ENCODE measurements at regions not wholly inside any gene's neighbourhood (a gene's known extent, or its start where the extent isn't known, plus 50 kb on each side); places are given as distances from the start of the nearest gene placed in this dataset.

DNA sequence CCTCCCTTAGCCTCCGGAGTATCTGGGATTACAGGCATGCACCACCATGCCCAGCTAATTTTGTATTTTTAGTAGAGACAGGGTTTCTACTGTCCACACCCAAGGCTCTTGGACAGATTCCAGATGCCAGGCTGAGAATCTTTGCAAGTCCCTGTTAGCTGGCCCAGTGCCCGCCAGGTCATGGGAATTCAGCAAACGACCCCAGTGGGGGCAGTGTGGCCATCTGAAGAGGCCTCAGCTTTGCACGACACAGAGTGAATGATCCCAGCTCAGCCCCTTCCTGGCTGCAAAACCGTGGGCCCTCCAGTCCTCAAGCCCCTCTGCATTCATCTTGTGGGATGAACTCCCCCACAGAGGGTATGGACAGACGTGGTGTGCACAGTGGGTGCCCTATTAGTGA lies 179.5 kb upstream of the ID2 start:
- TF ChIP-seq POLR2A (IDR thresholded peaks at IDR 0.05), result no peak
- TF ChIP-seq, protein P1, sequence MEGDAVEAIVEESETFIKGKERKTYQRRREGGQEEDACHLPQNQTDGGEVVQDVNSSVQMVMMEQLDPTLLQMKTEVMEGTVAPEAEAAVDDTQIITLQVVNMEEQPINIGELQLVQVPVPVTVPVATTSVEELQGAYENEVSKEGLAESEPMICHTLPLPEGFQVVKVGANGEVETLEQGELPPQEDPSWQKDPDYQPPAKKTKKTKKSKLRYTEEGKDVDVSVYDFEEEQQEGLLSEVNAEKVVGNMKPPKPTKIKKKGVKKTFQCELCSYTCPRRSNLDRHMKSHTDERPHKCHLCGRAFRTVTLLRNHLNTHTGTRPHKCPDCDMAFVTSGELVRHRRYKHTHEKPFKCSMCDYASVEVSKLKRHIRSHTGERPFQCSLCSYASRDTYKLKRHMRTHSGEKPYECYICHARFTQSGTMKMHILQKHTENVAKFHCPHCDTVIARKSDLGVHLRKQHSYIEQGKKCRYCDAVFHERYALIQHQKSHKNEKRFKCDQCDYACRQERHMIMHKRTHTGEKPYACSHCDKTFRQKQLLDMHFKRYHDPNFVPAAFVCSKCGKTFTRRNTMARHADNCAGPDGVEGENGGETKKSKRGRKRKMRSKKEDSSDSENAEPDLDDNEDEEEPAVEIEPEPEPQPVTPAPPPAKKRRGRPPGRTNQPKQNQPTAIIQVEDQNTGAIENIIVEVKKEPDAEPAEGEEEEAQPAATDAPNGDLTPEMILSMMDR (IDR thresholded peaks at IDR 0.05), result no peak
